SU-DHL-6 (cell line): ENCODE measurements at regions not wholly inside any gene's neighbourhood (a gene's known extent, or its start where the extent isn't known, plus 50 kb on each side); places are given as distances from the start of the nearest gene placed in this dataset.

ENCODE experiments used
- CTCF ChIP-seq: fragments of 200-600 bp; sonication (generic); IDR thresholded peaks from one replicate; pipeline ENCODE4 v1.5.1; 2017; ENCODE audit warnings: antibody characterized with exemption, mild to moderate bottlenecking, low read length, moderate library complexity; ENCODE audit not compliant: insufficient read depth, poor library complexity, severe bottlenecking
- EZH2phosphoT487 ChIP-seq: fragments of 200-600 bp; sonication (generic), shearing (Covaris generic); conservative IDR thresholded peaks from 2 replicates; pipeline ENCODE4 v1.6.1; 2018; ENCODE audit warnings: mild to moderate bottlenecking, antibody characterized with exemption, low read length, moderate library complexity, mixed read lengths

GRCh38 chr11:115654792-115655191 lies 150.6 kb upstream of the CADM1 start:
- no peak for TF ChIP-seq CTCF
- TF ChIP-seq EZH2phosphoT487, result no peak
